ENCODE measurements at regions not wholly inside any gene's neighbourhood (a gene's known extent, or its start where the extent isn't known, plus 50 kb on each side); places are given as distances from the start of the nearest gene placed in this dataset.

DNA sequence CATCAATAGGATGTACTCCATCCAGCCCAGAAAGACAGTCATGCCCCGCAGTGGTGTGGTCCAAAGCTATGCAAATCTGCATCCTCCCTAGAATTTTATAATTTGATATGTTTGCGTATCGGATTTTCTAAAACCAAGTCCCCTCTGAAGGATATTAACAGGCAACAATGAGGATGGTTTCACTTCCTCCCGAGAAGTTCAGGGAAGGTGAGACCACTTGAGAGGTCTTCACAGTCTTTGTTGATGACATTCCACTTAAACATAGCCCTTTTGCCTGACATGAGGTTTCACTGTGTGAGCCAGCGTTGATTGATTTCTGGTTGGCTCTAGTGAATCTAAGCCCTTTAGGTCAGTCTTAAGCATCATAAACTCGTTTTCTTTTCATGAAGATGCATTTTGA is 276.1 kb downstream of the NR2F2 start:
- TF ChIP-seq RARB (CRISPR knock-in tag; IDR thresholded peaks at IDR 0.05) (no peak), PPARA (CRISPR knock-in tag; IDR thresholded peaks at IDR 0.05; ENCODE audit: borderline replicate concordance) (no peak), TSHZ2 (CRISPR knock-in tag; IDR thresholded peaks at IDR 0.05) (no peak), BACH2 (CRISPR knock-in tag; IDR thresholded peaks at IDR 0.05; ENCODE audit: borderline replicate concordance) (no peak), ZNF70 (CRISPR knock-in tag; IDR thresholded peaks at IDR 0.05) (no peak), SNAI2 (CRISPR knock-in tag; IDR thresholded peaks at IDR 0.05) (no peak), ZC3H10 (CRISPR knock-in tag; IDR thresholded peaks at IDR 0.05) (no peak), ISL1 (CRISPR knock-in tag; IDR thresholded peaks at IDR 0.05) (no peak), ARNTL (CRISPR knock-in tag; IDR thresholded peaks at IDR 0.05; ENCODE audit: borderline replicate concordance, low read depth) (no peak), PATZ1 (CRISPR knock-in tag; IDR thresholded peaks at IDR 0.05; ENCODE audit: borderline replicate concordance) (no peak), ZNF8 (CRISPR knock-in tag; IDR thresholded peaks at IDR 0.05) (no peak), OSR1 (CRISPR knock-in tag; IDR thresholded peaks at IDR 0.05) (no peak), ZFP30 (CRISPR knock-in tag; IDR thresholded peaks at IDR 0.05) (no peak), ZNF565 (CRISPR knock-in tag; conservative IDR thresholded peaks at IDR 0.05; ENCODE audit: low read depth) (no peak), TOX (CRISPR knock-in tag; IDR thresholded peaks at IDR 0.05; ENCODE audit: borderline replicate concordance) (no peak), ESRRG (CRISPR knock-in tag; IDR thresholded peaks at IDR 0.05) (no peak), TCF4 (CRISPR knock-in tag; IDR thresholded peaks at IDR 0.05; ENCODE audit: borderline replicate concordance) (no peak)
- ATAC-seq: no peak

GRCh38 chr15:96610757-96611156 is 280.3 kb downstream of the NR2F2 start:
- TF ChIP-seq RARB (CRISPR knock-in tag; IDR thresholded peaks at IDR 0.05): no peak
- no peak for TF ChIP-seq ARNTL (CRISPR knock-in tag; IDR thresholded peaks at IDR 0.05; ENCODE audit: borderline replicate concordance, low read depth)
- TF ChIP-seq TCF4 (CRISPR knock-in tag; IDR thresholded peaks at IDR 0.05; ENCODE audit: borderline replicate concordance): no peak
- TF ChIP-seq ISL1 (CRISPR knock-in tag; IDR thresholded peaks at IDR 0.05): no peak
- TF ChIP-seq GLIS3 (CRISPR knock-in tag; IDR thresholded peaks at IDR 0.05): no peak
- TF ChIP-seq, protein P1, sequence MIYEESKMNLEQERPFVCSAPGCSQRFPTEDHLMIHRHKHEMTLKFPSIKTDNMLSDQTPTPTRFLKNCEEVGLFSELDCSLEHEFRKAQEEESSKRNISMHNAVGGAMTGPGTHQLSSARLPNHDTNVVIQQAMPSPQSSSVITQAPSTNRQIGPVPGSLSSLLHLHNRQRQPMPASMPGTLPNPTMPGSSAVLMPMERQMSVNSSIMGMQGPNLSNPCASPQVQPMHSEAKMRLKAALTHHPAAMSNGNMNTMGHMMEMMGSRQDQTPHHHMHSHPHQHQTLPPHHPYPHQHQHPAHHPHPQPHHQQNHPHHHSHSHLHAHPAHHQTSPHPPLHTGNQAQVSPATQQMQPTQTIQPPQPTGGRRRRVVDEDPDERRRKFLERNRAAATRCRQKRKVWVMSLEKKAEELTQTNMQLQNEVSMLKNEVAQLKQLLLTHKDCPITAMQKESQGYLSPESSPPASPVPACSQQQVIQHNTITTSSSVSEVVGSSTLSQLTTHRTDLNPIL (CRISPR knock-in tag; IDR thresholded peaks at IDR 0.05; ENCODE audit: low read depth): no peak
- no peak for TF ChIP-seq CSDC2 (CRISPR knock-in tag; IDR thresholded peaks at IDR 0.05)
- ATAC-seq: no peak

DNA sequence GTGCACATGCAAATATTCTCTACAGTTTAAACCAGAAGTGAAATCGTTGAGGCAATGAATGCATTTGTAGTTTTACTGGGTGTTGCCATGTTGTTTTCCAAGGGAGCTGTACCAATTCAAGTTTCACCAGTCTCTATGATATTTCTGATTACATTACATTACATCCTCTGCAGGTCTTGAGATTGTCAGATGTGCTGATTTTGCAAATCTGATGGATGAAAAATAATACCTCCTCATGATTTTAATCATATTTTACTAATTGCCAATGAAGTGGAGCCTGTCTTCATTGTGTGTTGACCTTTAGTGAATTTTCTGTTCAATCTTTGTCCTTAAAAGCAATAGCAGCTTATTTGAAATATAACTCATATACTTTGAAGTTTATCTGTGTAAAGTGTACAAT is 282.4 kb downstream of the NR2F2 start:
- TF ChIP-seq, protein P2, sequence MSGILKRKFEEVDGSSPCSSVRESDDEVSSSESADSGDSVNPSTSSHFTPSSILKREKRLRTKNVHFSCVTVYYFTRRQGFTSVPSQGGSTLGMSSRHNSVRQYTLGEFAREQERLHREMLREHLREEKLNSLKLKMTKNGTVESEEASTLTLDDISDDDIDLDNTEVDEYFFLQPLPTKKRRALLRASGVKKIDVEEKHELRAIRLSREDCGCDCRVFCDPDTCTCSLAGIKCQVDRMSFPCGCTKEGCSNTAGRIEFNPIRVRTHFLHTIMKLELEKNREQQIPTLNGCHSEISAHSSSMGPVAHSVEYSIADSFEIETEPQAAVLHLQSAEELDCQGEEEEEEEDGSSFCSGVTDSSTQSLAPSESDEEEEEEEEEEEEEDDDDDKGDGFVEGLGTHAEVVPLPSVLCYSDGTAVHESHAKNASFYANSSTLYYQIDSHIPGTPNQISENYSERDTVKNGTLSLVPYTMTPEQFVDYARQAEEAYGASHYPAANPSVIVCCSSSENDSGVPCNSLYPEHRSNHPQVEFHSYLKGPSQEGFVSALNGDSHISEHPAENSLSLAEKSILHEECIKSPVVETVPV (CRISPR knock-in tag; IDR thresholded peaks at IDR 0.05): no peak
- TF ChIP-seq, protein P1 (CRISPR knock-in tag; IDR thresholded peaks at IDR 0.05; ENCODE audit: low read depth): no peak
- TF ChIP-seq SNAI2 (CRISPR knock-in tag; IDR thresholded peaks at IDR 0.05) (no peak), ZC3H10 (CRISPR knock-in tag; IDR thresholded peaks at IDR 0.05) (no peak)
- ATAC-seq: no peak

Measured in SK-N-SH treated with all-trans-retinoic acid at 6 μM for 48 hours (cell line).